ENCODE measurements at regions not wholly inside any gene's neighbourhood (a gene's known extent, or its start where the extent isn't known, plus 50 kb on each side); places are given as distances from the start of the nearest gene placed in this dataset.

DNA sequence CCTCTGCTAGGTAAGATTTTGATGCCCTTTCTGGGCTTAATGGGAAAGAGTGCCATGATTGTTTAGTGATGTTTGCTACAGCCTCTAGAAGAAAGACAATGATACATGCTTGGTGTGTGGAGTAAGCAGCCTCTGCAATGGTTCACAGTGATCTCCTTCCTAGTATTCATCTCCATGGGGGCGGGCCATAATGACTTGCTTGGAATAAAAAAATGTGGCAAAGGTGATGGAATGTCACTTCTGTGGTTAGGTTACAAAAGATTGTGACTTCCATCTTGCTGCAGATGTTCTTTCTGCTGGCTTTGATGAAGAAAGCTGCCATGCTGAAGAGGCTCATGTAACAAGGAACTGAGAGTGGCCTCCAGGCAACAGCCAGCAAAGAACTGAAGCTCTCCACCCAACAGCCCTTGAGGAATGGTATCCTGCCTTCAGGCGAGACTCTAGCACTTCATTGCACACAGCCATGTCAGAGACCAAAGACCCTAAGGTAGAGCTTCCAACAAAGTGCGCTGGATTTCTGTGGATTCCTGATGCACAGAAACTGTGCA, 139.1 kb upstream of the LRIG1 start (continued):
- TF ChIP-seq CTBP2 (IDR thresholded peaks at IDR 0.05; ENCODE audit: borderline replicate concordance, insufficient read depth, insufficient read length, low read length), result no peak
- TF ChIP-seq, protein P1, sequence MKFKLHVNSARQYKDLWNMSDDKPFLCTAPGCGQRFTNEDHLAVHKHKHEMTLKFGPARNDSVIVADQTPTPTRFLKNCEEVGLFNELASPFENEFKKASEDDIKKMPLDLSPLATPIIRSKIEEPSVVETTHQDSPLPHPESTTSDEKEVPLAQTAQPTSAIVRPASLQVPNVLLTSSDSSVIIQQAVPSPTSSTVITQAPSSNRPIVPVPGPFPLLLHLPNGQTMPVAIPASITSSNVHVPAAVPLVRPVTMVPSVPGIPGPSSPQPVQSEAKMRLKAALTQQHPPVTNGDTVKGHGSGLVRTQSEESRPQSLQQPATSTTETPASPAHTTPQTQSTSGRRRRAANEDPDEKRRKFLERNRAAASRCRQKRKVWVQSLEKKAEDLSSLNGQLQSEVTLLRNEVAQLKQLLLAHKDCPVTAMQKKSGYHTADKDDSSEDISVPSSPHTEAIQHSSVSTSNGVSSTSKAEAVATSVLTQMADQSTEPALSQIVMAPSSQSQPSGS (IDR thresholded peaks at IDR 0.05; ENCODE audit: low read length), result no peak

Measured in H1 (cell line).